ENCODE measurements at regions not wholly inside any gene's neighbourhood (a gene's known extent, or its start where the extent isn't known, plus 50 kb on each side); places are given as distances from the start of the nearest gene placed in this dataset.

DNA sequence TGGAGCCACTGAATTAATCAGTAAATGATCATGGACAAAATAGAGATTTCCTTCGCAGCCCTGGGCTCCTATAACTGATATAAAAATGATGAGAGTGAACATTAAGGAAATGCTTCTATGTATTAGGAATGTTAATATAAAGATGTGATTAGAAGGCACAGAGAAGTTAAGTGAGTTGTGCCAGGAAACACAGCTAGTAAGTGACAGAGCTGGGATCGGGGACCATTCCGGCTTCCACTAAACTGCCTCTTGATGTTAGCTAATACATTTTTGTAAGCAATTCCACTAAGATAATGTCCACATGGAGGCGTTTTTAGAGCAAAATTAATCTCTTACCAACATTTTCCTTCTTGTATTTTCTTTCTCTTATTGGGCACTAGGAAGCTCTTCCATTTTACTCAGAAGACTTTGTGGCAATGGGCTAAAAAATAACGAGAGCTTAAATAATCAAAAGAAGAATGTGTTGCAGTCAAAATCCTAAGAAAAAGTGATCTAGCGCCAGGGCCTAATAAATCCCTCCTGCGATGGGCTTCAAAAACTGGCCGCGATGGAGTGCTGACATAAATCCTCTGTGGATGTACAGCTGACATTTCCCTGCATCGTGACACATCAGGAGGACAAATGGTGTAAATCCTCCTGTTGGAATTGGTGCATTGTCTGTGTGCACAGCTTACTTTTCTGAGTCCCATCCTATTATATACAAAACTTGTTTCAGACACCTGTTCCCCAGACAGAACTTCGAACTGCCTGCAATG is 326.1 kb upstream of the MAF start:
- CTCF ChIA-PET, result no interaction called here

DNA sequence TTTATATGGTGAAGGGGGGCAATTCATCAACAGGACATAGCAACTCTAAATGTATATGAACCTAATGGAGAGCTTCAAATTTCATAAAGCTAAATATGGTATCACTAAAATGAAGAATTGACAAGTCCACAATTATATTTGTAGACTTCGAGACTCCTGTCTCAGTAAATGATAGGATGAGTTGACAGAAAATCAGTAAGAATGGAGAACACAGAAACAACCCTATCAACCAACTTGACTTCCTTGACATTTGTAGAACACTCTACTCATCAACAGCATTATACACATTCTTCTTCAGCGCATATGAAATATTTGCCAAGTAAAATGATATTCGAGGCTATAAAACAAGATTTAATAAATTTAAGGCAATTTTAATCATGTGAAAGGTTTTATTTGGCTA is 322.9 kb upstream of the MAF start:
- H3K27me3 ChIP-seq (ENCODE audit: control insufficient read depth, insufficient read depth, low read length), result no peaks in the 10 kb centered on the region
- no peak overlapping the region for H3K27ac ChIP-seq (ENCODE audit: low read depth, low read length)
- ChIA-PET CTCF (no interaction called here), POLR2A (no interaction called here)
- DNase-seq (ENCODE audit: low read depth, low spot score), result no peak
- no peaks in the 10 kb centered on the region for H3K9me3 ChIP-seq (ENCODE audit: control insufficient read depth, insufficient read depth, low read length)
- no peak overlapping the region for H3K4me3 ChIP-seq (ENCODE audit: low read depth, low read length)
- TF ChIP-seq, protein P1, sequence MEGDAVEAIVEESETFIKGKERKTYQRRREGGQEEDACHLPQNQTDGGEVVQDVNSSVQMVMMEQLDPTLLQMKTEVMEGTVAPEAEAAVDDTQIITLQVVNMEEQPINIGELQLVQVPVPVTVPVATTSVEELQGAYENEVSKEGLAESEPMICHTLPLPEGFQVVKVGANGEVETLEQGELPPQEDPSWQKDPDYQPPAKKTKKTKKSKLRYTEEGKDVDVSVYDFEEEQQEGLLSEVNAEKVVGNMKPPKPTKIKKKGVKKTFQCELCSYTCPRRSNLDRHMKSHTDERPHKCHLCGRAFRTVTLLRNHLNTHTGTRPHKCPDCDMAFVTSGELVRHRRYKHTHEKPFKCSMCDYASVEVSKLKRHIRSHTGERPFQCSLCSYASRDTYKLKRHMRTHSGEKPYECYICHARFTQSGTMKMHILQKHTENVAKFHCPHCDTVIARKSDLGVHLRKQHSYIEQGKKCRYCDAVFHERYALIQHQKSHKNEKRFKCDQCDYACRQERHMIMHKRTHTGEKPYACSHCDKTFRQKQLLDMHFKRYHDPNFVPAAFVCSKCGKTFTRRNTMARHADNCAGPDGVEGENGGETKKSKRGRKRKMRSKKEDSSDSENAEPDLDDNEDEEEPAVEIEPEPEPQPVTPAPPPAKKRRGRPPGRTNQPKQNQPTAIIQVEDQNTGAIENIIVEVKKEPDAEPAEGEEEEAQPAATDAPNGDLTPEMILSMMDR (IDR thresholded peaks at IDR 0.05; ENCODE audit: low read depth, low read length), result no peak

More for the DNA sequence above, 326.1 kb upstream of the MAF start:
- Histone ChIP-seq H3K4me3 (ENCODE audit: low read depth, low read length) (no peak overlapping the region), H3K27me3 (ENCODE audit: control insufficient read depth, insufficient read depth, low read length) (no peaks in the 10 kb centered on the region), H3K27ac (ENCODE audit: low read depth, low read length) (no peak overlapping the region), H3K9me3 (ENCODE audit: control insufficient read depth, insufficient read depth, low read length) (no peaks in the 10 kb centered on the region)
- DNase-seq (ENCODE audit: low read depth, low spot score), result no peak
- POLR2A ChIA-PET, result no interaction called here
- TF ChIP-seq, protein P1 (IDR thresholded peaks at IDR 0.05; ENCODE audit: low read depth, low read length), result no peak

DNA sequence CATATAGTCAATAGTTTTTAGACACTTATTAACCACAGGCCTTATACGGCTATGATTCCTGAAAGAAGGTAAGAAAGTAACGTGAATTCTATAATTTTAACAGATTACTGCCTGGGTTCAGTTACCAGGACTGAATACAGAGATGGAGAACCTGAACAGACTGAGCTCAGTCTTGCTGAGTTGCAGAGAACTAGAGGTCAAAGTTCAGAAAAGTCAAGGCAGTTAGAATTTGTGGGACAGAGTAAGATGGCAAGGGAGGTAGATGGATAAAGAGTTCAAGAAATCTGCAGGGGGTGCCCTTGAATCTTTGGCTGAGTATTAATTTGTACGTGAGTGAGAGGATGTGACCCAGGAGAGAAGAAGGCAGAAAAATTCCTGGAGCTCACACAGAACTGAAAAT is 320.1 kb upstream of the MAF start:
- no peak for DNase-seq (ENCODE audit: low read depth, low spot score)
- Histone ChIP-seq H3K27me3 (ENCODE audit: control insufficient read depth, insufficient read depth, low read length) (no peaks in the 10 kb centered on the region), H3K27ac (ENCODE audit: low read depth, low read length) (no peak overlapping the region), H3K4me3 (ENCODE audit: low read depth, low read length) (no peak overlapping the region), H3K9me3 (ENCODE audit: control insufficient read depth, insufficient read depth, low read length) (no peaks in the 10 kb centered on the region; the same call in 1 of the 2 replicates)
- TF ChIP-seq, protein P1 (IDR thresholded peaks at IDR 0.05; ENCODE audit: low read depth, low read length), result no peak
- ChIA-PET POLR2A (no interaction called here), CTCF (no interaction called here)

DNA sequence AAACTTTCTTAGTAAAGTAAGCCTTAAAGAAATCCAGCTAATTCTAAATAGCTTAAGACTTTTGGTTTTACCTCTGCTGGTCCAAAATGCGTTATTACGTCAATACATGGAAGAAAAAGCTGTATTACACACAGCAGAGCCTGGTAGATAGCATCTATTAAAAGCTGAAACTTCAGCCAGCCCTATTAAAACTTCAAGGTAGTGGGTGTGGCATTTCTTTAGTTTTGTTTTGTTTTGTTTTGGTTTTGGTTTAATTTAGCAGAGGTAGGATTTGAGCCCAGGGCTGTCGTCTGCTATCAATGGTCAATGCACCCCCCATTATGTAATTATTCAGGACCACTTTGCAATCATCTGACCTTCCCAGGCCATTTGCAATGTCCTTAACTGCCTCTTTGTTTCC is 318.4 kb upstream of the MAF start:
- TF ChIP-seq, protein P1 (IDR thresholded peaks at IDR 0.05; ENCODE audit: low read depth, low read length), result no peak
- POLR2A ChIA-PET, result no interaction called here

DNA sequence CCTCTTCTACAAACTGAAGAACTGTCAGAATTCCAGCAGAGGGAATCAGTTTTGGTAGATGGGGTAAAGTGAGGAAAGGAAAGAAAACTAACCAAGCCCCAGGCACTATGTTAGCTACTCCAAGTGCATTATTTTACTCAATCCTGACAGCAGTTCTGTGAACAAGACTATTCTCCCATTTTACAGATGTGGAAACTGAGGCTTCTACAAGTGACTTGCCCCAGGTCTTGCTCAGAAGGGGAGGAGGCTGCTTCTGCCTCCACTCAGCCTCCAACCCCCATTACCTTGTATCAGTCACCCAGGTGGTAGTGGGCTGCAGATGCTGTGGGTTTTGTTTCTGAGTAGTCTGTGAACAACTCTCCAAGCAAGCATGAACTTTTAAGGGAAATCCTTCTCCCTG is 315.2 kb upstream of the MAF start:
- POLR2A ChIA-PET, result no interaction called here
- CTCF ChIA-PET, result interaction anchor here (0.6 kb wide), 1 partner anchor 567 kb away, joined by 4 read pairs; no protein-coding TSS in a partner anchor
- Histone ChIP-seq H3K4me3 (ENCODE audit: low read depth, low read length) (no peak overlapping the region), H3K9me3 (ENCODE audit: control insufficient read depth, insufficient read depth, low read length) (no peaks in the 10 kb centered on the region; the same call in 1 of the 2 replicates), H3K27me3 (ENCODE audit: control insufficient read depth, insufficient read depth, low read length) (no peaks in the 10 kb centered on the region), H3K27ac (ENCODE audit: low read depth, low read length) (no peak overlapping the region)
- TF ChIP-seq, protein P1 (IDR thresholded peaks at IDR 0.05; ENCODE audit: low read depth, low read length), result no peak
- DNase-seq (ENCODE audit: low read depth, low spot score), result no peak

More for the DNA sequence above, 318.4 kb upstream of the MAF start:
- Histone ChIP-seq H3K27me3 (ENCODE audit: control insufficient read depth, insufficient read depth, low read length) (no peaks in the 10 kb centered on the region), H3K9me3 (ENCODE audit: control insufficient read depth, insufficient read depth, low read length) (no peaks in the 10 kb centered on the region; the same call in 1 of the 2 replicates), H3K27ac (ENCODE audit: low read depth, low read length) (no peak overlapping the region), H3K4me3 (ENCODE audit: low read depth, low read length) (no peak overlapping the region)
- CTCF ChIA-PET, result no interaction called here
- DNase-seq (ENCODE audit: low read depth, low spot score), result no peak
